ENCODE measurements at regions not wholly inside any gene's neighbourhood (a gene's known extent, or its start where the extent isn't known, plus 50 kb on each side); places are given as distances from the start of the nearest gene placed in this dataset.
"Not testable (repeated sequence)": the region's sequence is repeated elsewhere in the genome, so short reads cannot be mapped to it uniquely, and the experiment has no call there.

DNA sequence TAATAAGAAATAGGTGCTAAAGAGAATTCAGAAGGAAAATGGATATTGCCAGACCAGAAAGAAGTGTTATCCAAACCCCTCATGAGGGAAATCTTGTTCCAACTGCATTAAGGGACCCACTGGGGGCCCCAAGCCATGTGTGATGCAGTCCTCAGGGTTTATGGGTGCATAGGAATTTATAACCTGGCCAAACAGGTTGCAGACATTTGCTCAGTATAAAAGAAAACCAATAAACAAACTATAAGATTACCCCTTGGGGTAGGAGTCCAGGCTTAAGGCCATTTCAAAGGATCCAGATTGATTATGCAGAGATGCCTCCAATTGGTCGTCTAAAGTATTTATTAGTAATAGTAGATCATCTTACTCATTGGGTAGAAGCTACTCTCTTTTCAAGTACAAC is 240.9 kb upstream of the DIO3 start:
- no peaks in the 10 kb centered on the region for H3K36me3 ChIP-seq (ENCODE audit: control insufficient read depth in 2 of 2, extremely low read depth in 1 of 2, insufficient read depth in 1 of 2, low read length in 1 of 2)
- no peaks in the 10 kb centered on the region for H3K9me3 ChIP-seq
- peaks cover 3% of the 10 kb centered on the region for H3K36me3 Mint-ChIP-seq
- ATAC-seq (replicated peaks in 1 of 4) (no peak), DNase-seq (no peak)
- no peaks in the 10 kb centered on the region for H3K27me3 ChIP-seq (replicated peaks in 1 of 2; ENCODE audit: control insufficient read depth in 2 of 2, extremely low read depth in 1 of 2, insufficient read depth in 2 of 2, low read length in 1 of 2)
- WGBS (ENCODE audit: insufficient coverage), result no CpG with 5 or more reads among the region's 1 CpG
- no peaks in the 10 kb centered on the region for H3K4me1 Mint-ChIP-seq
- no peak overlapping the region for H3K4me3 Mint-ChIP-seq
- no peaks in the 10 kb centered on the region for H3K4me1 ChIP-seq (ENCODE audit: control insufficient read depth in 1 of 2, extremely low read depth in 1 of 2, insufficient read depth in 2 of 2, low read length in 2 of 2)
- peaks cover 8 to 18% of the 10 kb centered on the region in 2 donors for H3K27me3 Mint-ChIP-seq
- H3K27ac Mint-ChIP-seq, result no peak overlapping the region
- CTCF ChIA-PET, result no interaction called here
- no peak overlapping the region for H3K4me3 ChIP-seq (ENCODE audit: control insufficient read depth in 1 of 2, extremely low read depth in 1 of 2, low read length in 1 of 2)
- POLR2A ChIA-PET, result no interaction called here
- H3K9me3 Mint-ChIP-seq, result peaks cover 13 to 47% (median 35%) of the 10 kb centered on the region in 3 donors
- H3K27ac ChIP-seq (ENCODE audit: low read length), result no peak overlapping the region

DNA sequence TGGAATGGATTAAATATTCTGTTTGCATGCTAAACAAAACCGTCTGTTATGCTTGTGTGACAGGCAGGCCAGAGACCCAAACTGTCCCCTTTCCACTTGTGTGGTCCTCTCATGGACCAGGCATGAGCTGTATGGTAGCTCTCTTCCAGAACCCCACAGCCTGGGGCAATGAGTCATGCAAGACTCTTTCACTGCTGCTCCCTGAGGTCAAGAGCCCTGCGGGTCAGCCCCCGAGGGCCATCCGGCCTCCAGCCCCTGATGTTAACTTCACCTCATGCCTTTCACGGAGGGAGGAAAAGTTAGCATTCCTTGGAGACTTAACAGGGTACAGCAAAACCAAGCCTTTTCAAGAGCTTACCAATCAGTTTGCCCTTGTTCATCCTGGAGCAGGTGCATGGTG is 239.1 kb upstream of the DIO3 start:
- Histone ChIP-seq H3K27ac (ENCODE audit: low read length) (no peak overlapping the region), H3K4me3 (ENCODE audit: control insufficient read depth in 1 of 2, extremely low read depth in 1 of 2, low read length in 1 of 2) (no peak overlapping the region), H3K27me3 (replicated peaks in 1 of 2; ENCODE audit: control insufficient read depth in 2 of 2, extremely low read depth in 1 of 2, insufficient read depth in 2 of 2, low read length in 1 of 2) (no peaks in the 10 kb centered on the region), H3K36me3 (ENCODE audit: control insufficient read depth in 2 of 2, extremely low read depth in 1 of 2, insufficient read depth in 1 of 2, low read length in 1 of 2) (no peaks in the 10 kb centered on the region), H3K9me3 (no peaks in the 10 kb centered on the region), H3K4me1 (ENCODE audit: control insufficient read depth in 1 of 2, extremely low read depth in 1 of 2, insufficient read depth in 2 of 2, low read length in 2 of 2) (no peaks in the 10 kb centered on the region)
- CTCF ChIA-PET, result no interaction called here
- Mint-ChIP-seq H3K36me3 (no peaks in the 10 kb centered on the region), H3K4me3 (no peak overlapping the region), H3K27ac (no peak overlapping the region), H3K9me3 (peaks cover 9 to 40% (median 19%) of the 10 kb centered on the region in 3 donors), H3K4me1 (no peaks in the 10 kb centered on the region), H3K27me3 (peaks cover 6 to 22% of the 10 kb centered on the region in 2 donors)
- POLR2A ChIA-PET, result no interaction called here
- 84% methylated on average over 5 of the region's 5 CpGs for WGBS (ENCODE audit: insufficient coverage)
- ATAC-seq (replicated peaks in 1 of 4), result no peak
- no peak for DNase-seq

DNA sequence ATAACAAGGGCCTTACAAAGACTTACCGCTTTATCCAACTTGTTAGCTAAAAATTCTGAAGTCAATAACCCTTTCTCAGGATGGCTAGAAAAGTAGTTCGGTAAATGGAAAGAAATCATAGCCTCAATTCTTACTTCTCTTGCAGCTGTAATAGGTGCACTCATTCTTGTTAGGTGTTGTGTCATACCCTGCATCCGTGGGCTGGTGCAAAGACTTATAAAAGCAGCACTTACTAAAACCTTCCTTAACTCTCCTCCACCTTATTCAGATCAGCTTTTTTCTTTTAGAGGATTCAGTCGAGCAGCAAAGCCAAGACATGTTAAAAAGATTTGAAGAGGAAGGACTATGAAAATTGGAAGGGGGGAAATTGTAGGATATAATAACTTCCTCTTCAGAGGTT is 238.2 kb upstream of the DIO3 start:
- no peak overlapping the region for H3K4me3 Mint-ChIP-seq
- H3K36me3 ChIP-seq (ENCODE audit: control insufficient read depth in 2 of 2, extremely low read depth in 1 of 2, insufficient read depth in 1 of 2, low read length in 1 of 2), result no peaks in the 10 kb centered on the region
- DNase-seq (no peak), ATAC-seq (replicated peaks in 1 of 4) (no peak)
- CTCF ChIA-PET, result interaction anchor here in 1 of 2 donors (0.7 kb wide), 1 partner anchor 14 kb away, joined by 3 read pairs; no protein-coding TSS in a partner anchor
- no peak overlapping the region for H3K27ac ChIP-seq (ENCODE audit: low read length)
- no peak overlapping the region for H3K27ac Mint-ChIP-seq
- H3K4me1 Mint-ChIP-seq, result no peaks in the 10 kb centered on the region
- H3K9me3 Mint-ChIP-seq, result peaks cover 9 to 37% (median 19%) of the 10 kb centered on the region in 3 donors
- H3K36me3 Mint-ChIP-seq, result no peaks in the 10 kb centered on the region
- POLR2A ChIA-PET, result no interaction called here
- peaks cover 5 to 16% of the 10 kb centered on the region in 2 donors for H3K27me3 Mint-ChIP-seq
- no peak overlapping the region for H3K4me3 ChIP-seq (ENCODE audit: control insufficient read depth in 1 of 2, extremely low read depth in 1 of 2, low read length in 1 of 2)
- no peaks in the 10 kb centered on the region for H3K27me3 ChIP-seq (replicated peaks in 1 of 2; ENCODE audit: control insufficient read depth in 2 of 2, extremely low read depth in 1 of 2, insufficient read depth in 2 of 2, low read length in 1 of 2)
- H3K9me3 ChIP-seq, result no peaks in the 10 kb centered on the region
- H3K4me1 ChIP-seq (ENCODE audit: control insufficient read depth in 1 of 2, extremely low read depth in 1 of 2, insufficient read depth in 2 of 2, low read length in 2 of 2), result no peaks in the 10 kb centered on the region
- no CpG with 5 or more reads among the region's 4 CpGs for WGBS (ENCODE audit: insufficient coverage)

DNA sequence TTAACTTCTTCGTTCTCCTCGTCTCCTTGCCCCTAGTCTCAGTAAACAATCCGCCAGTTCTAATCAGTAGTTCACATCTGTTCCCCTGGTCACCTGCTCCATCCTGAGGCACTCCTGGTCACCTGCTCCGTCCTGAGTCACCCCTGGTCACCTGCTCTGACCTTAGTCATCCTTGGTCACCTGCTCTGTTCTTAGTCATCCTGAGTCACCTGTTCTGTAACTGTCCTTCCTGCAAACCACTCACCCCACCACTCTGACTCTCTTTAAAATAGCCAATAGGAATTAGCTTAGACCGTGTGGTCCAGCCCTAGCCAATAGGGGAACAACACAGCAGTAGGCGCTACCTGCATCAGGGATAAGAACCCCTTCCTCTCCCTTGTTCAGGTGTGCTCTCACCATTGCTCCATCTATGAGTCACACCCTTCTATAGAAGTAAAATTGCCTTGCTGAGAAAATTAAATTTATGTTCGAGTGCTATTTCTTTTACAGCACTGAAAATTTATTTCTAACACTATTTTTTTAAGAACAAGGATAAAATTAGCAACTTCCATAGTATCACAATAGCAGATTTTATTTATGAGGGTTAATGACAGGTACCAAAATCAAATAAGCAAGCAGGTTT is 237.6 kb upstream of the DIO3 start:
- WGBS (ENCODE audit: insufficient coverage), result 79% methylated on average over 4 of the region's 7 CpGs
- H3K27ac Mint-ChIP-seq; H3K27me3 ChIP-seq (replicated peaks in 1 of 2; ENCODE audit: control insufficient read depth in 2 of 2, extremely low read depth in 1 of 2, insufficient read depth in 2 of 2, low read length in 1 of 2); H3K4me1 Mint-ChIP-seq; POLR2A ChIA-PET; H3K9me3 ChIP-seq; DNase-seq; H3K4me1 ChIP-seq (ENCODE audit: control insufficient read depth in 1 of 2, extremely low read depth in 1 of 2, insufficient read depth in 2 of 2, low read length in 2 of 2); H3K27ac ChIP-seq (ENCODE audit: low read length); ATAC-seq (replicated peaks in 1 of 4); H3K36me3 ChIP-seq (ENCODE audit: control insufficient read depth in 2 of 2, extremely low read depth in 1 of 2, insufficient read depth in 1 of 2, low read length in 1 of 2); H3K4me3 Mint-ChIP-seq; H3K4me3 ChIP-seq (ENCODE audit: control insufficient read depth in 1 of 2, extremely low read depth in 1 of 2, low read length in 1 of 2); H3K36me3 Mint-ChIP-seq; CTCF ChIA-PET: not testable (repeated sequence)
- Mint-ChIP-seq H3K9me3 (peaks cover 9 to 37% (median 19%) of the 10 kb centered on the region in 3 donors), H3K27me3 (peaks cover under 1 to 16% of the 10 kb centered on the region in 2 donors)

DNA sequence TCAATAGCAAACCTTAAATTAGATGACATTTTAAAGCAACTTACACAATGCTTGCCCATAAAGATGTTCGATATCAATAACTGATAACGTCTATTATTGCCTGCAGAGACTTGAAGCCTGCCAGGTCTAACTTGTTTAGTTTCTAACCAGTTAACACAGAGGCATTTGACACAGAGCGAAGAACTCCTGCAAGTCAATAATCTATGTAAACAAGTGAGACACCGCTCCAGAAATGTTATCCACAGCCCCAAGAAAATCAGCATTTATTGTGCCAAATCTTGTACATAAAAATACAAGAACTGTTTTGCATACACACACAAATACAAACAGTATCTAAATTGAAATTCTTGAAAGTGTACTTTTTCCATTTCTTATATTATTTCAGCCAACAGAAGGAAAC is 236.0 kb upstream of the DIO3 start:
- ChIA-PET CTCF (no interaction called here), POLR2A (no interaction called here)
- Mint-ChIP-seq H3K27me3 (peaks cover 2 to 24% of the 10 kb centered on the region in 2 donors), H3K9me3 (peaks cover 9 to 37% (median 19%) of the 10 kb centered on the region in 3 donors), H3K36me3 (no peaks in the 10 kb centered on the region), H3K4me3 (no peak overlapping the region), H3K27ac (no peak overlapping the region), H3K4me1 (no peaks in the 10 kb centered on the region)
- WGBS (ENCODE audit: insufficient coverage), result 81% methylated on average over 2 of the region's 4 CpGs
- H3K4me1 ChIP-seq (ENCODE audit: control insufficient read depth in 1 of 2, extremely low read depth in 1 of 2, insufficient read depth in 2 of 2, low read length in 2 of 2), result no peaks in the 10 kb centered on the region
- H3K27ac ChIP-seq (ENCODE audit: low read length), result no peak overlapping the region
- no peak for DNase-seq
- no peak for ATAC-seq (replicated peaks in 1 of 4)
- no peaks in the 10 kb centered on the region for H3K9me3 ChIP-seq
- H3K36me3 ChIP-seq (ENCODE audit: control insufficient read depth in 2 of 2, extremely low read depth in 1 of 2, insufficient read depth in 1 of 2, low read length in 1 of 2), result no peaks in the 10 kb centered on the region
- peaks cover 0 to 6% of the 10 kb centered on the region in 2 experiments for H3K27me3 ChIP-seq (replicated peaks in 1 of 2; ENCODE audit: control insufficient read depth in 2 of 2, extremely low read depth in 1 of 2, insufficient read depth in 2 of 2, low read length in 1 of 2)
- no peak overlapping the region for H3K4me3 ChIP-seq (ENCODE audit: control insufficient read depth in 1 of 2, extremely low read depth in 1 of 2, low read length in 1 of 2)

DNA sequence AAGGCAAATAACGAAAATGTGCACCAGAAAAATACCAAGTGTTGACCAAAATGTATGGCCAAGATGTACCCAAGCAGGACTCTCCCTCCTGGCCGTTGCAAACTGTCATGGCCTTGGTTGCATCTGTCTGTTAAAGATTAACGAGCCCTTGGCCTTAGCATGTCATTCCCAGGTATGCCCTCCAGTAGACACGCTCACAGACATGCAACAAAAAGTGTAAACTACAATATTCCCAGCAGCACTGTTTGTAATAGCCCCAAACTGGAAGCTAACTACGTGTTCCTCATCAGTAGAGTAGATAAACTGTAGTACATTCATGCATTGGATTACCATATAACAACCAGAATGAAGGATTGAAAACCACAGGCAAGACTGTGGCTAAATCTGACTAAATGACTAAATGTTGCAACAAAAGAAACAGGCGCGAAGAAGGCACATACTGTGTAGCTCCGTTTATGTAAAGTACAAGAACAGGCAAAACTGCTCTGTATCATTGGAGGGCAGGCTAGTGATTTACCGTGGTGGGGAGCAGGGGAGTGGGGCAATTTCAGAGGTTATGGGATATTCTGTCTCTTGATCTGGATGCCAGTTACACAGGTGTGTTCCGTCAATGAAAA is 232.8 kb upstream of the DIO3 start:
- H3K9me3 ChIP-seq, result no peaks in the 10 kb centered on the region
- H3K27ac ChIP-seq (ENCODE audit: low read length), result no peak overlapping the region
- Mint-ChIP-seq H3K4me1 (no peaks in the 10 kb centered on the region), H3K27me3 (peaks cover 8 to 30% of the 10 kb centered on the region in 2 donors), H3K36me3 (no peaks in the 10 kb centered on the region), H3K9me3 (peaks cover 7 to 27% (median 14%) of the 10 kb centered on the region in 3 donors), H3K27ac (no peak overlapping the region), H3K4me3 (no peak overlapping the region)
- 68% methylated on average over 7 of the region's 10 CpGs for WGBS (ENCODE audit: insufficient coverage)
- H3K36me3 ChIP-seq (ENCODE audit: control insufficient read depth in 2 of 2, extremely low read depth in 1 of 2, insufficient read depth in 1 of 2, low read length in 1 of 2), result no peaks in the 10 kb centered on the region
- CTCF ChIA-PET, result interaction anchor here in 1 of 2 donors (0.7 kb wide), 1 partner anchor 921 kb away, joined by 4 read pairs; no protein-coding TSS in a partner anchor
- no peaks in the 10 kb centered on the region for H3K4me1 ChIP-seq (ENCODE audit: control insufficient read depth in 1 of 2, extremely low read depth in 1 of 2, insufficient read depth in 2 of 2, low read length in 2 of 2)
- no peak for ATAC-seq (replicated peaks in 1 of 4)
- H3K27me3 ChIP-seq (replicated peaks in 1 of 2; ENCODE audit: control insufficient read depth in 2 of 2, extremely low read depth in 1 of 2, insufficient read depth in 2 of 2, low read length in 1 of 2), result peaks cover 0 to 27% of the 10 kb centered on the region in 2 experiments
- POLR2A ChIA-PET, result no interaction called here
- no peak overlapping the region for H3K4me3 ChIP-seq (ENCODE audit: control insufficient read depth in 1 of 2, extremely low read depth in 1 of 2, low read length in 1 of 2)
- DNase-seq, result no peak

All from T-cell (primary cell).